ENCODE measurements at regions not wholly inside any gene's neighbourhood (a gene's known extent, or its start where the extent isn't known, plus 50 kb on each side); places are given as distances from the start of the nearest gene placed in this dataset.

- TF ChIP-seq CTCF (IDR thresholded peaks at IDR 0.05; ENCODE audit: insufficient read depth, missing control alignments) = no peak
- FAIRE-seq (no peak), DNase-seq (ENCODE audit: insufficient read length, low spot score) (no peak)
Measured at GRCh38 chr5:98042521-98042920, 730.9 kb upstream of the RGMB start.

- no peak for DNase-seq (ENCODE audit: insufficient read length, low spot score)
- TF ChIP-seq CTCF (IDR thresholded peaks at IDR 0.05; ENCODE audit: insufficient read depth, missing control alignments) = no peak
- FAIRE-seq = no peak
Measured at GRCh38 chr5:98042961-98043360, 730.5 kb upstream of the RGMB start.

GRCh38 chr5:98050583-98050982, 722.9 kb upstream of the RGMB start:
- no peak for TF ChIP-seq CTCF (IDR thresholded peaks at IDR 0.05; ENCODE audit: insufficient read depth, missing control alignments)
- no peak for DNase-seq (ENCODE audit: insufficient read length, low spot score)
- FAIRE-seq = no peak

- FAIRE-seq = no peak
- TF ChIP-seq CTCF (IDR thresholded peaks at IDR 0.05; ENCODE audit: insufficient read depth, missing control alignments) = no peak
- DNase-seq (ENCODE audit: insufficient read length, low spot score) = no peak
Measured at GRCh38 chr5:98053170-98053569, 720.3 kb upstream of the RGMB start.

GRCh38 chr5:98060148-98060547, 713.3 kb upstream of the RGMB start:
- DNase-seq (ENCODE audit: insufficient read length, low spot score) (no peak), FAIRE-seq (no peak)
- no peak for TF ChIP-seq CTCF (IDR thresholded peaks at IDR 0.05; ENCODE audit: insufficient read depth, missing control alignments)

- no peak for FAIRE-seq
- TF ChIP-seq CTCF (IDR thresholded peaks at IDR 0.05; ENCODE audit: insufficient read depth, missing control alignments) = no peak
- DNase-seq (ENCODE audit: insufficient read length, low spot score) = no peak
Measured at GRCh38 chr5:98064118-98064685, 709.3 kb upstream of the RGMB start.

GRCh38 chr5:98065261-98065909, 708.1 kb upstream of the RGMB start:
- TF ChIP-seq CTCF (IDR thresholded peaks at IDR 0.05; ENCODE audit: insufficient read depth, missing control alignments) = no peak
- no peak for DNase-seq (ENCODE audit: insufficient read length, low spot score)
- no peak for FAIRE-seq
